ENCODE measurements at regions not wholly inside any gene's neighbourhood (a gene's known extent, or its start where the extent isn't known, plus 50 kb on each side); places are given as distances from the start of the nearest gene placed in this dataset.
"Not testable (repeated sequence)": the region's sequence is repeated elsewhere in the genome, so short reads cannot be mapped to it uniquely, and the experiment has no call there.

DNA sequence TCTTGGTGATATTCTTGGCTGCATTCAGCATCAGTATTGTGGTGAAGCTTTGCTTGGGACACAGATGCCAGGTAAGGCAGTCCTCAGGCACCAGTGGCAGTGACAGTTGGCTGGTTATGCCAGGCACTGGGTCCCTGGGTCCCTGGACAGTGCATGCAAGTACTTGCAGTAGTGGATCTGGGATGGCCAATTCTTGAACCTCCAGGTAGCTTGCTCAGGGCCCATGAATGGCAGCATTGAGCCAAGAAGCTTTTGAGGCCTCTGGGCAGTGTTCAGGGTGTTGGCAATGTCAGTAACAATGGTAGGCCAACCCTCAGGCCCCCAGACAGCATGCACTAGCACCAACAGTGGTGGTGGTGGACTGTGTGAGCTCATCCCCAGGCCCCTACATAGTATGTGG, 106.8 kb upstream of the ANXA10 start:
- CTCF ChIA-PET: no interaction called here
- no peak overlapping the region for H3K27ac ChIP-seq
- TF ChIP-seq, protein P1, sequence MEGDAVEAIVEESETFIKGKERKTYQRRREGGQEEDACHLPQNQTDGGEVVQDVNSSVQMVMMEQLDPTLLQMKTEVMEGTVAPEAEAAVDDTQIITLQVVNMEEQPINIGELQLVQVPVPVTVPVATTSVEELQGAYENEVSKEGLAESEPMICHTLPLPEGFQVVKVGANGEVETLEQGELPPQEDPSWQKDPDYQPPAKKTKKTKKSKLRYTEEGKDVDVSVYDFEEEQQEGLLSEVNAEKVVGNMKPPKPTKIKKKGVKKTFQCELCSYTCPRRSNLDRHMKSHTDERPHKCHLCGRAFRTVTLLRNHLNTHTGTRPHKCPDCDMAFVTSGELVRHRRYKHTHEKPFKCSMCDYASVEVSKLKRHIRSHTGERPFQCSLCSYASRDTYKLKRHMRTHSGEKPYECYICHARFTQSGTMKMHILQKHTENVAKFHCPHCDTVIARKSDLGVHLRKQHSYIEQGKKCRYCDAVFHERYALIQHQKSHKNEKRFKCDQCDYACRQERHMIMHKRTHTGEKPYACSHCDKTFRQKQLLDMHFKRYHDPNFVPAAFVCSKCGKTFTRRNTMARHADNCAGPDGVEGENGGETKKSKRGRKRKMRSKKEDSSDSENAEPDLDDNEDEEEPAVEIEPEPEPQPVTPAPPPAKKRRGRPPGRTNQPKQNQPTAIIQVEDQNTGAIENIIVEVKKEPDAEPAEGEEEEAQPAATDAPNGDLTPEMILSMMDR (conservative IDR thresholded peaks at IDR 0.05; ENCODE audit: low read depth): no peak
- no peak for DNase-seq (ENCODE audit: low spot score)
- POLR2A ChIA-PET (ENCODE audit: low non-redundant PET): no interaction called here

DNA sequence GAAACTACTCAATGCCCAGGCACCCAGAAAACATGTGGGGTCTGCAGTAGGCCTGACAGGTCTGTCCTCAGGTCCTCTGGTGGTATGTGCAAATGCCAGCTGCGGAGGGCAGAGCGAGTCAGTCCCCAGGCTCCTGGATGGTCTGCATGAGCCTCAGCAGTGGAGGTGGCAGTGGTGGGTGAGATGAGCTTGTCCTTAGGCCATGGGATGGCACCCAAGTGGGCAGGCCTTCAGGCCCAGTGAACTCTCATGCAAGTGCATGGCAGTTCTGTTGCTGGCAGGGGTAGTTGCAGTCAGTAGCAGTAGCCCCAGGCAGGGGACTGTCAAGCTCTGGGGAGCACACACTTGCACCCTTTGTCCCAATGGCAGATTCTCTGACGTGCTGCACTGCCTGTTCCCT, 106.3 kb upstream of the ANXA10 start:
- DNase-seq (ENCODE audit: low spot score): no peak
- no peak overlapping the region for H3K27ac ChIP-seq
- ChIA-PET POLR2A (ENCODE audit: low non-redundant PET) (no interaction called here), CTCF (no interaction called here)
- TF ChIP-seq, protein P1 (conservative IDR thresholded peaks at IDR 0.05; ENCODE audit: low read depth): no peak

GRCh38 chr4:167987285-167987684, 105.1 kb upstream of the ANXA10 start:
- TF ChIP-seq, protein P1 (conservative IDR thresholded peaks at IDR 0.05; ENCODE audit: low read depth): no peak
- no peak overlapping the region for H3K27ac ChIP-seq
- no peak for DNase-seq (ENCODE audit: low spot score)
- CTCF ChIA-PET: no interaction called here
- POLR2A ChIA-PET (ENCODE audit: low non-redundant PET): no interaction called here

DNA sequence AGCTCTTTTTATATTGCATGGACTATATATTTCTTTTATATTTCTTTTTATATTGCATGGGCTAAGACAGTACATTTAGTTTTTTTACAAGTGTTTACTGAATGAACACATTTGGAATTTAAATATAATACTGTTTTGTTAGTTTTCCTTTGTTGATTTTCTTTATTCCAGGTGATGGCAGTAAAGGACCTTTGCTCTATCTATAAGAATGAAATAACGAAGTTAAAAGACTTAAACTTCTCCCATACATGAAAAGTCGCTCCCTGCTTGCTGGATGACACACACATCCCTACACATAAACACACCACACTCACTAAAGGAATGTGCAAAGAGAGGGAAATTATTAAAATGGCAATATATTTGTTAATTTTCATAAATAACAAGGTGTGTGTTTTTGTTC, 102.5 kb upstream of the ANXA10 start:
- POLR2A ChIA-PET (ENCODE audit: low non-redundant PET): no interaction called here
- TF ChIP-seq, protein P1 (conservative IDR thresholded peaks at IDR 0.05; ENCODE audit: low read depth): peak; percentile 20; the same call in 1 of the 2 replicates
- CTCF ChIA-PET: interaction anchor here (0.6 to 1.6 kb wide), 6 partner anchors 32 to 198 kb away, joined by 3 to 6 read pairs (median 3); no protein-coding TSS in a partner anchor
- DNase-seq (ENCODE audit: low spot score): no peak
- no peak overlapping the region for H3K27ac ChIP-seq

DNA sequence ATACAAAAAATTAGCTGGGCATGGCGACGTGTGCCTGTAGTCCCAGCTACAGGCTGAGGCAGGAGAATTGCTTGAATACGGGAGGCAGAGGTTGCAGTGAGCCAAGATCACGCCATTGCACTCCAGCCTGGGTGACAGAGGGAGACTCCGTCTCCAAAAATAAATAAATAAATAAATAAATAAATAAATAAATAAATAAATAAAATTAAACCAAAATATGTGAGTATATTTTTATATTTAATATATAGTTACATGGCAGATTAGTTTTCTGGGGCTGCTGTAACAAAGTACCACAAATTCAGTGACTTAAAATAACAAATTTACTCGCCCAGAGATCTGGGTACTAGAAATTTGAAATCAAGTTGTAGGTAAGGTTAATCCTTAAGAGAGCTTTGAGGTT, 84.2 kb upstream of the ANXA10 start:
- CTCF ChIA-PET; H3K27ac ChIP-seq; DNase-seq (ENCODE audit: low spot score); POLR2A ChIA-PET (ENCODE audit: low non-redundant PET): not testable (repeated sequence)

GRCh38 chr4:168019019-168019651, 73.2 kb upstream of the ANXA10 start:
- CTCF ChIA-PET: interaction anchor here (0.6 to 0.7 kb wide), 3 partner anchors 121 to 164 kb away, joined by 3 to 4 read pairs (median 3); no protein-coding TSS in a partner anchor
- TF ChIP-seq, protein P1 (conservative IDR thresholded peaks at IDR 0.05; ENCODE audit: low read depth): no peak
- no peak for DNase-seq (ENCODE audit: low spot score)
- H3K27ac ChIP-seq: no peak overlapping the region
- POLR2A ChIA-PET (ENCODE audit: low non-redundant PET): no interaction called here

DNA sequence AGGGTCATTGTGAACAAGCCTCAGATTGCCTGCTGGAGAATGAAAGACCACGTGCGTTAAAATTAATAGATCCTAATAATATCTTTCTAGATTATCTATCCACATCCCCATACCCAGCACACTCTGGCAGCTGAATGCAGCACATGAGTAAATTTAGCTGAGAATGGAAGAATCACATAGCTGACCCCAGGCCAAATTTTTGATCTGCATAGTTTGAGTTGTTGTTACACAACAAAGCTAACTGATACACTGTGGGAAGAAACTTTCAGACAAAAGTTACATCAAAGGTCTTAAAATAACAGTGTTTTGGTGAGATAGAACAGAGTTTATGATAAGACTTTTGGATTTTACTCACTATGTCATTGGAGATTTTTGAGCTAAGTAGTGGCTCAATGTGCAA, 72.4 kb upstream of the ANXA10 start:
- no peak for DNase-seq (ENCODE audit: low spot score)
- TF ChIP-seq, protein P1 (conservative IDR thresholded peaks at IDR 0.05; ENCODE audit: low read depth): no peak
- ChIA-PET POLR2A (ENCODE audit: low non-redundant PET) (no interaction called here), CTCF (no interaction called here)
- H3K27ac ChIP-seq: no peak overlapping the region
